ENCODE measurements at regions not wholly inside any gene's neighbourhood (a gene's known extent, or its start where the extent isn't known, plus 50 kb on each side); places are given as distances from the start of the nearest gene placed in this dataset.
"Not testable (repeated sequence)": the region's sequence is repeated elsewhere in the genome, so short reads cannot be mapped to it uniquely, and the experiment has no call there.

DNA sequence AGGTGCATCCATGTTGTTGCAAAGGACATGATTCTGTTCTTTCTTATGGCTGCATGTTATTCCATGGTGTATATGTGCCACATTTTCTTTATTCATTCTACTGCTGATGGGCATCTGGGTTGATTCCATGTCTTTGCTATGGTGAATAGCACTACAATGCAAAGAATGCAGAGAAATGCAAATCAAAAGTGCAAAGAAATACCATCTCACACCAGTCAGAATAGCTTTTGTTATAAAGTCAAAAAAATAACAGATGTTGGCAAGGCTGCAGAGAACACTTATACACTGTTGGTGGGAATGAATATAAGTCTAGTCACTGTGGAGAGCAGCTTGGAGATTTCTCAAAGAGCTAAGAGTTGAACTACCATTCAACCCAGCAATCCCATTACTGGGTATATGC is 99.2 kb downstream of the DHRS2 start:
- no peak overlapping the region for H3K4me3 ChIP-seq
- CTCF ChIA-PET, result no interaction called here
- TF ChIP-seq, protein P1, sequence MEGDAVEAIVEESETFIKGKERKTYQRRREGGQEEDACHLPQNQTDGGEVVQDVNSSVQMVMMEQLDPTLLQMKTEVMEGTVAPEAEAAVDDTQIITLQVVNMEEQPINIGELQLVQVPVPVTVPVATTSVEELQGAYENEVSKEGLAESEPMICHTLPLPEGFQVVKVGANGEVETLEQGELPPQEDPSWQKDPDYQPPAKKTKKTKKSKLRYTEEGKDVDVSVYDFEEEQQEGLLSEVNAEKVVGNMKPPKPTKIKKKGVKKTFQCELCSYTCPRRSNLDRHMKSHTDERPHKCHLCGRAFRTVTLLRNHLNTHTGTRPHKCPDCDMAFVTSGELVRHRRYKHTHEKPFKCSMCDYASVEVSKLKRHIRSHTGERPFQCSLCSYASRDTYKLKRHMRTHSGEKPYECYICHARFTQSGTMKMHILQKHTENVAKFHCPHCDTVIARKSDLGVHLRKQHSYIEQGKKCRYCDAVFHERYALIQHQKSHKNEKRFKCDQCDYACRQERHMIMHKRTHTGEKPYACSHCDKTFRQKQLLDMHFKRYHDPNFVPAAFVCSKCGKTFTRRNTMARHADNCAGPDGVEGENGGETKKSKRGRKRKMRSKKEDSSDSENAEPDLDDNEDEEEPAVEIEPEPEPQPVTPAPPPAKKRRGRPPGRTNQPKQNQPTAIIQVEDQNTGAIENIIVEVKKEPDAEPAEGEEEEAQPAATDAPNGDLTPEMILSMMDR (conservative IDR thresholded peaks at IDR 0.05), result no peak
- TF ChIP-seq EZH2 (IDR thresholded peaks at IDR 0.05; ENCODE audit: low read depth), result no peak
- H3K4me1 ChIP-seq (replicated peaks; ENCODE audit: insufficient read depth), result no peaks in the 10 kb centered on the region
- BruUV-seq (replicated peaks), result no TSS peak
- no peaks in the 10 kb centered on the region for H4K20me1 ChIP-seq (ENCODE audit: insufficient read depth)
- no peak overlapping the region for H2AFZ ChIP-seq
- no peaks in the 10 kb centered on the region for H3F3A ChIP-seq (ENCODE audit: insufficient read depth, low read depth)
- no peaks in the 10 kb centered on the region for H3K36me3 ChIP-seq (ENCODE audit: low read depth)
- POLR2A ChIA-PET (ENCODE audit: unreplicated experiment), result no interaction called here
- H3K4me2 ChIP-seq, result no peak overlapping the region
- no peak for DNase-seq
- H3K27ac ChIP-seq, result no peak overlapping the region
- no peaks in the 10 kb centered on the region for H3K27me3 ChIP-seq (ENCODE audit: insufficient read depth, low read depth)
- H3K9me3 ChIP-seq (ENCODE audit: insufficient read depth, low read depth), result no peaks in the 10 kb centered on the region
- intact Hi-C loops (cut with micrococcal nuclease; ENCODE audit: unreplicated experiment), result no loop called here
- H3K79me2 ChIP-seq (ENCODE audit: low read depth), result no peaks in the 10 kb centered on the region
- H3K9me2 ChIP-seq (ENCODE audit: insufficient read depth), result no peaks in the 10 kb centered on the region

DNA sequence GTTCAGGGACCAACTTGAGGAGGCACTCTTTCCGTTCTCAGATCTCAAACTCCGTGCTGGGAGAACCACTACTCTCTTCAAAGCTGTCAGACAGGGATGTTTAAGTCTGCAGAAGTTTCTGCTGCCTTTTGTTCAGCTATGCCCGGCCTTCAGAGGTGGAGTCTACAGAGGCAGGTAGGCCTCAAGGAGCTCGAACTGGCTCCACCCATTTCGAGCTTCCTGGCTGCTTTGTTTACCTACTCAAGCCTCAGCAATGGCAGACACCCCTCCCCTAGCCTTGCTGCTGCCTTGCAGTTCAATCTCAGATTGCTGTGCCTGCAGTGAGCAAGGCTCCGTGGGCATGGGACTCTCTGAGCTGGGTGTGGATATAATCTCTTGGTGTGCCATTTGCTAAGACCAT is 108.2 kb downstream of the DHRS2 start:
- H3F3A ChIP-seq (ENCODE audit: insufficient read depth, low read depth); H4K20me1 ChIP-seq (ENCODE audit: insufficient read depth); H3K9me3 ChIP-seq (ENCODE audit: insufficient read depth, low read depth); H3K27me3 ChIP-seq (ENCODE audit: insufficient read depth, low read depth); DNase-seq; H3K4me2 ChIP-seq; BruUV-seq (replicated peaks); POLR2A ChIA-PET (ENCODE audit: unreplicated experiment); H2AFZ ChIP-seq; H3K4me3 ChIP-seq; H3K27ac ChIP-seq; H3K4me1 ChIP-seq (replicated peaks; ENCODE audit: insufficient read depth); intact Hi-C loops (cut with micrococcal nuclease; ENCODE audit: unreplicated experiment); H3K79me2 ChIP-seq (ENCODE audit: low read depth); H3K9me2 ChIP-seq (ENCODE audit: insufficient read depth); H3K36me3 ChIP-seq (ENCODE audit: low read depth): not testable (repeated sequence)
- CTCF ChIA-PET, result interaction anchor here (0.6 kb wide), 1 partner anchor 190 kb away, joined by 3 read pairs; no protein-coding TSS in a partner anchor

DNA sequence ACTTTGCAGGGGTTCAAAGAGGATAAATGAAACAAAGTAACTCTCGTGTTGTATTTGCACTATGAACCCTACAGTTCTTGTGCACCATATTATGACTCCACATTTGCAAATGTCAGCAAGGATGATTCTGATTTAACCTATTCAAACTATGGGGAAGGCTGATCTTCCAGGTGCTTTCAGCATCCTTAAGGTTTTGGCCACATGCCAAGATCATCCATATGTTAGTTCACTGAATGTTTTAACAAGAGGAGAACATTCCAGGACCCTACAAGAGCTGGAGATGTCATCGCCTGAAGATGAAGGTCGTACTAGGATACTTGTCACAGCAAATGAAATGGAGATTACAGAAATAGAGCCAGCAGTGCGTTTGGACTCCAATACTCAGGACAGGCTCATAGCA is 114.2 kb downstream of the DHRS2 start:
- H3K9me3 ChIP-seq (ENCODE audit: insufficient read depth, low read depth), result no peaks in the 10 kb centered on the region
- no peaks in the 10 kb centered on the region for H3F3A ChIP-seq (ENCODE audit: insufficient read depth, low read depth)
- H3K4me2 ChIP-seq, result no peak overlapping the region
- H3K36me3 ChIP-seq (ENCODE audit: low read depth), result no peaks in the 10 kb centered on the region
- no peak overlapping the region for H3K27ac ChIP-seq
- ChIA-PET POLR2A (ENCODE audit: unreplicated experiment) (no interaction called here), CTCF (no interaction called here)
- no peak overlapping the region for H2AFZ ChIP-seq
- no peaks in the 10 kb centered on the region for H3K4me1 ChIP-seq (replicated peaks; ENCODE audit: insufficient read depth)
- no peak for TF ChIP-seq EZH2 (IDR thresholded peaks at IDR 0.05; ENCODE audit: low read depth)
- TF ChIP-seq, protein P1 (conservative IDR thresholded peaks at IDR 0.05), result no peak
- H3K4me3 ChIP-seq, result no peak overlapping the region
- H3K79me2 ChIP-seq (ENCODE audit: low read depth), result no peaks in the 10 kb centered on the region
- H3K27me3 ChIP-seq (ENCODE audit: insufficient read depth, low read depth), result no peaks in the 10 kb centered on the region
- intact Hi-C loops (cut with micrococcal nuclease; ENCODE audit: unreplicated experiment), result no loop called here
- BruUV-seq (replicated peaks), result no TSS peak
- no peak for DNase-seq
- no peaks in the 10 kb centered on the region for H4K20me1 ChIP-seq (ENCODE audit: insufficient read depth)
- no peaks in the 10 kb centered on the region for H3K9me2 ChIP-seq (ENCODE audit: insufficient read depth)

DNA sequence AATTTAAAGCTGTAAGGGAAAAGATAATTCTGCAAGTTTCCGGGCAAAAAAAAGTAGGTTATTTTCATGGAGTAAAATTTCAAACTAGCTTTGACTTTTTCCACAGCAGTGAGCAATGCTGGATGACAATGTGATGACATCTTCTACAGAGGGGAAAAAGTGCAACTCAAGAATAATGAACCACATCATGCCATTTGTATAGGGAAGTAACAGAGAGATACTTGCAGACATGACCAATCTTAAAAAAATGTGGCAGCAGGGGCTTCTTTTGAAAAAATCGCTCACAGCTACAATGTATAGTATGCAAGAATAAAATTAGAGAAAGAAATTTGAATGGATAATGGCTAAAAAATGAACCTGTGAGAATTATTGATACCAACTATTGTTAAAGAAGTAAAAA is 115.5 kb downstream of the DHRS2 start:
- no peak overlapping the region for H2AFZ ChIP-seq
- H3K36me3 ChIP-seq (ENCODE audit: low read depth), result no peaks in the 10 kb centered on the region
- intact Hi-C loops (cut with micrococcal nuclease; ENCODE audit: unreplicated experiment), result no loop called here
- H3K27me3 ChIP-seq (ENCODE audit: insufficient read depth, low read depth), result no peaks in the 10 kb centered on the region
- no peaks in the 10 kb centered on the region for H3F3A ChIP-seq (ENCODE audit: insufficient read depth, low read depth)
- ChIA-PET POLR2A (ENCODE audit: unreplicated experiment) (no interaction called here), CTCF (no interaction called here)
- no peaks in the 10 kb centered on the region for H3K79me2 ChIP-seq (ENCODE audit: low read depth)
- no peak overlapping the region for H3K4me2 ChIP-seq
- no peaks in the 10 kb centered on the region for H3K4me1 ChIP-seq (replicated peaks; ENCODE audit: insufficient read depth)
- no peak for TF ChIP-seq EZH2 (IDR thresholded peaks at IDR 0.05; ENCODE audit: low read depth)
- TF ChIP-seq, protein P1 (conservative IDR thresholded peaks at IDR 0.05), result no peak
- no TSS peak for BruUV-seq (replicated peaks)
- H3K27ac ChIP-seq, result no peak overlapping the region
- no peak for DNase-seq
- H3K9me3 ChIP-seq (ENCODE audit: insufficient read depth, low read depth), result no peaks in the 10 kb centered on the region
- no peak overlapping the region for H3K4me3 ChIP-seq
- H3K9me2 ChIP-seq (ENCODE audit: insufficient read depth), result no peaks in the 10 kb centered on the region
- no peaks in the 10 kb centered on the region for H4K20me1 ChIP-seq (ENCODE audit: insufficient read depth)

Data from PC-9 (cell line).